Amniotic stem cell (primary cell): ENCODE measurements at regions not wholly inside any gene's neighbourhood (a gene's known extent, or its start where the extent isn't known, plus 50 kb on each side); places are given as distances from the start of the nearest gene placed in this dataset.

Source experiments
- DNase-seq: peaks from one replicate; lab custom pipeline; 2025; lab: John Stamatoyannopoulos, UW

GRCh38 chr14:54090274-54090673 lies 133.6 kb upstream of the BMP4 start:
- no peak for DNase-seq

GRCh38 chr14:54094765-54095164 lies 138.1 kb upstream of the BMP4 start:
- no peak for DNase-seq

- no peak for DNase-seq
These were observed 141.9 kb upstream of the BMP4 start for GRCh38 chr14:54098536-54098935.

GRCh38 chr14:54102051-54102456 lies 145.4 kb upstream of the BMP4 start:
- DNase-seq: no peak

- no peak for DNase-seq
These were observed 145.9 kb upstream of the BMP4 start for GRCh38 chr14:54102530-54102929.

- DNase-seq: no peak
These were observed 148.0 kb upstream of the BMP4 start for GRCh38 chr14:54104601-54105145.

- DNase-seq: no peak
These were observed 148.8 kb upstream of the BMP4 start for GRCh38 chr14:54105406-54105805.

- no peak for DNase-seq
These were observed 149.3 kb upstream of the BMP4 start for GRCh38 chr14:54105898-54106297.

- no peak for DNase-seq
These were observed 150.2 kb upstream of the BMP4 start for GRCh38 chr14:54106661-54107377.

- peak; percentile 46 for DNase-seq
These were observed 152.2 kb upstream of the BMP4 start for GRCh38 chr14:54108481-54109471.

GRCh38 chr14:54109521-54110120 lies 153.0 kb upstream of the BMP4 start:
- no peak for DNase-seq

- DNase-seq: no peak
These were observed 158.3 kb upstream of the BMP4 start for GRCh38 chr14:54114941-54115340.

GRCh38 chr14:54116198-54116885 lies 159.7 kb upstream of the BMP4 start:
- DNase-seq: no peak

GRCh38 chr14:54116972-54117371 lies 160.3 kb upstream of the BMP4 start:
- DNase-seq: no peak

GRCh38 chr14:54117396-54117795 lies 160.8 kb upstream of the BMP4 start:
- no peak for DNase-seq

- DNase-seq: no peak
These were observed 161.3 kb upstream of the BMP4 start for GRCh38 chr14:54117924-54118323.

GRCh38 chr14:54120260-54120659 lies 163.6 kb upstream of the BMP4 start:
- DNase-seq: no peak

GRCh38 chr14:54121466-54122027 lies 164.9 kb upstream of the BMP4 start:
- no peak for DNase-seq

- DNase-seq: no peak
These were observed 167.2 kb upstream of the BMP4 start for GRCh38 chr14:54123841-54124240.

GRCh38 chr14:54125109-54125508 lies 168.5 kb upstream of the BMP4 start:
- DNase-seq: no peak

GRCh38 chr14:54126947-54127346 lies 170.3 kb upstream of the BMP4 start:
- no peak for DNase-seq
